Loucy (cell line): ENCODE measurements at regions not wholly inside any gene's neighbourhood (a gene's known extent, or its start where the extent isn't known, plus 50 kb on each side); places are given as distances from the start of the nearest gene placed in this dataset.

Experiments
- CTCF ChIP-seq: fragments of 200-600 bp; sonication (generic); conservative IDR thresholded peaks from 2 replicates; pipeline ENCODE4 v1.5.1; 2014; ENCODE audit warnings: mild to moderate bottlenecking, antibody characterized with exemption, low read length
- EZH2phosphoT487 ChIP-seq: fragments of 200-600 bp; IDR thresholded peaks from 2 replicates; pipeline ENCODE4 v1.6.1; 2018; ENCODE audit warnings: antibody characterized with exemption, mild to moderate bottlenecking, moderate library complexity, borderline replicate concordance

- no peak for TF ChIP-seq CTCF
- no peak for TF ChIP-seq EZH2phosphoT487
Measured at GRCh38 chr6:6741264-6741663, 152.7 kb downstream of the LY86 start.
